WERI-Rb-1 (cell line): ENCODE measurements at regions not wholly inside any gene's neighbourhood (a gene's known extent, or its start where the extent isn't known, plus 50 kb on each side); places are given as distances from the start of the nearest gene placed in this dataset.

ENCODE experiments used
- DNase-seq: peaks from one replicate; pipeline ENCODE4 v3.0.0-alpha.2; 2020
- H3K27ac ChIP-seq: fragments of 250-450 bp; sonication (Bioruptor Pico); 2 replicates; pipeline ENCODE4 v1.5.1; 2020; ENCODE audit warnings: mild to moderate bottlenecking, moderate library complexity
- H3K27me3 ChIP-seq: fragments of 250-450 bp; sonication (Bioruptor Pico); 2 replicates; pipeline ENCODE4 v1.5.1; 2021; ENCODE audit warnings: mild to moderate bottlenecking, low read depth, moderate library complexity; ENCODE audit not compliant: insufficient read depth, severe bottlenecking
- H3K36me3 ChIP-seq: fragments of 250-450 bp; sonication (Bioruptor Pico); 2 replicates; pipeline ENCODE4 v1.5.1; 2020; ENCODE audit warnings: mild to moderate bottlenecking, moderate library complexity
- H3K4me3 ChIP-seq: 2 replicates; pipeline ENCODE4 v1.5.1; 2011; ENCODE audit warnings: low read depth, mild to moderate bottlenecking, control low read depth, low read length
- H3K9me3 ChIP-seq: fragments of 250-450 bp; sonication (Bioruptor Pico); 2 replicates; pipeline ENCODE4 v1.5.1; 2021; ENCODE audit warnings: mild to moderate bottlenecking, moderate library complexity; ENCODE audit not compliant: severe bottlenecking
- CTCF ChIP-seq: IDR thresholded peaks from 2 replicates; pipeline ENCODE4 v1.5.1; 2011; ENCODE audit warnings: low read depth, mild to moderate bottlenecking, control low read depth, inconsistent platforms, low read length

DNA sequence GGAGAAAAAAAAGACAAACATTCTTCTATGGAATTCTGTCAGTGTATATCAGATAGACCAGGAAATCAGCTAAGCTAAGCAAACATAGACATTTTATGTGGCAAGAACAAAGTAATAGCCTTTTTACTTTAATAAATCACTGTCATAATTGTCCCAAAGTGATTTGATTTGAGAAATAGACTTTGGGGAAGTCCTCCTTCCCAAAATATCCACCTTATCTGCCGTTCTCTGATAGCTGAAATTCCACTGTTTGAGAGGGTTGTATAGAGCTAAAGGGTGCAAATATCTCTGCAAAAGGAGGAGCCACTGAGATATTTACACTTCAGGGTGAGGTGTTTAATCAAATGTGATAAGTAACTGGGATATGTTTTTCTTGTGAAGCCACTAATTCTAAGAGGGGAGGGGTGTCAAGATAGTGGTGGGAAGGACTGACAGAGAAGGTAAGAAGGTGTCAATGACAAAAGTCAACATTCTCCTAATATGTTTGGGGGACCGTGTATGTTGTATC is 544.4 kb upstream of the JAG1 start:
- no peak for DNase-seq
- Histone ChIP-seq H3K9me3 (no peaks in the 10 kb centered on the region), H3K27me3 (no peaks in the 10 kb centered on the region), H3K27ac (no peak overlapping the region), H3K4me3 (no peak overlapping the region), H3K36me3 (no peaks in the 10 kb centered on the region)
- no peak for TF ChIP-seq CTCF

- Histone ChIP-seq H3K4me3 (no peak overlapping the region), H3K27ac (no peak overlapping the region), H3K36me3 (no peaks in the 10 kb centered on the region), H3K27me3 (no peaks in the 10 kb centered on the region), H3K9me3 (no peaks in the 10 kb centered on the region)
- DNase-seq = no peak
- TF ChIP-seq CTCF = no peak
These were observed 545.4 kb upstream of the JAG1 start for GRCh38 chr20:11219192-11219591.

DNA sequence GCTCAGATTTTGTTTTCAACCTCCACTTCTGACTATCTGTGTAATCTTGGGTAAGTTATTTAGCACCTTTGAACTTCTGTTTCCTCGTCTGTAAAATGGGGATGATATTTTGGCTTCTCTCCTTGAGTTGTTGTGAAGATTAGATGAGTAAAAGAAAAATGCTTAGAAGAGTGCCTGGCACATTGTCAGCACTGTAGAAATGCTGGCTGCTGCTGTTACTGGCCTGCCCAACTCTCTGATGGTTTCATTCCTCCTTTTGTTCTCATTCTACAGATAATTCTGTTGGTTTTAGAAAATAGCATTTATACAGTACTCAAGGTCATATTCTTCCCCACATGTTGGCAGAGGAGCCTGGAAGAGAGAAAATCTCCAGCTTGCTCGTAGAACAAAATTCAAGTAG is 547.2 kb upstream of the JAG1 start:
- DNase-seq = no peak
- H3K36me3 ChIP-seq = no peaks in the 10 kb centered on the region
- no peaks in the 10 kb centered on the region for H3K27me3 ChIP-seq
- no peaks in the 10 kb centered on the region for H3K9me3 ChIP-seq
- TF ChIP-seq CTCF = no peak
- H3K27ac ChIP-seq = no peak overlapping the region
- no peak overlapping the region for H3K4me3 ChIP-seq

DNA sequence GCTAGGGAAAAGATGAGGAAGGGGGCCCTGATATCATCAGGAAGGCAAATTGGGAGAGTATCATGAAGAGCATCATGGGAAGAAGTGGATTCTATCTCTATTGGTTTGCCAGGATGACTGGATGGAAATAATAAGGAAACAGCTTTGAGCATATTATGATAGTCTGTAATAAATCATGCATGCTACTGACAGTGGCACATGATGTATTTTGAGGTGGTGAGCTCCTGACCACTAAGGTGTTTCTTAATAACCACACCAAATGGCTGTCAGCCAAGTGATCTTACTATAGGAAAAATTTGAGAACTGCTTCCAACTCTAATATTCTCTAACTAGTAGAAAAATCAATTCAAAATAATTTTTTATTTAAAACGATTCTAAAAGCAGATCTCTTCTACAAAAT is 548.4 kb upstream of the JAG1 start:
- Histone ChIP-seq H3K4me3 (no peak overlapping the region), H3K27ac (no peak overlapping the region), H3K27me3 (no peaks in the 10 kb centered on the region), H3K9me3 (no peaks in the 10 kb centered on the region), H3K36me3 (no peaks in the 10 kb centered on the region)
- TF ChIP-seq CTCF = no peak
- DNase-seq = no peak

DNA sequence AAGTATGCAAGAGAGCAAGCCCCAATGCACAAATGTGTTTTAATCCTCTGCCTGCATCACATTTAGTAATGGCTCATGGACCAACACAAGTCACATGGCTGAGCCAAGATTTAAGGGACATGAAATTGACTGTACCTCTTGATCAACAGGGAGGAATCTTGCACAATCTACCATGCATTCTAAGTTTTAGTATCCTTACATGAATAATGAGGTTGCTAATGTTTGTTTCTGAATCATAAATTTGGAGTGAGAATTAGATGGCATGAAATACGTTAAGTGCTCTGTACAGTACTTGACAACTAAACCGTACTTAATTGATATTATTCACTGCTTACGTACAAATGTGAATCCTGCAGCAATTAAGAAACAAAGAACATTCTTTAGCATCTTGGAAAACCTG is 553.8 kb upstream of the JAG1 start:
- no peak for DNase-seq
- H3K9me3 ChIP-seq = no peaks in the 10 kb centered on the region
- no peaks in the 10 kb centered on the region for H3K27me3 ChIP-seq
- H3K36me3 ChIP-seq = no peaks in the 10 kb centered on the region
- H3K27ac ChIP-seq = no peak overlapping the region
- H3K4me3 ChIP-seq = no peak overlapping the region
- no peak for TF ChIP-seq CTCF

- Histone ChIP-seq H3K36me3 (no peaks in the 10 kb centered on the region), H3K27me3 (no peaks in the 10 kb centered on the region), H3K27ac (no peak overlapping the region), H3K9me3 (no peaks in the 10 kb centered on the region), H3K4me3 (no peak overlapping the region)
- no peak for DNase-seq
- TF ChIP-seq CTCF = no peak
These were observed 556.0 kb upstream of the JAG1 start for GRCh38 chr20:11229772-11230171.
